ENCODE measurements at regions not wholly inside any gene's neighbourhood (a gene's known extent, or its start where the extent isn't known, plus 50 kb on each side); places are given as distances from the start of the nearest gene placed in this dataset.

GRCh38 chr12:125873016-125873415, 807.8 kb downstream of the AACS start:
- no peak for DNase-seq (ENCODE audit: low read depth in 3 of 3)

GRCh38 chr12:125878483-125878882, 813.2 kb downstream of the AACS start:
- no peak for DNase-seq (ENCODE audit: low read depth in 3 of 3)

- no peak for DNase-seq (ENCODE audit: low read depth in 3 of 3)
These were observed 816.9 kb downstream of the AACS start for GRCh38 chr12:125882141-125882540.

- DNase-seq (ENCODE audit: low read depth in 3 of 3) = no peak
These were observed 823.7 kb downstream of the AACS start for GRCh38 chr12:125888921-125889320.

GRCh38 chr12:125889742-125890141, 824.5 kb downstream of the AACS start:
- DNase-seq (ENCODE audit: low read depth in 3 of 3) = no peak

GRCh38 chr12:125890366-125890905, 825.2 kb downstream of the AACS start:
- no peak for DNase-seq (ENCODE audit: low read depth in 3 of 3)

GRCh38 chr12:125890971-125891370, 825.7 kb downstream of the AACS start:
- no peak for DNase-seq (ENCODE audit: low read depth in 3 of 3)

- no peak for DNase-seq (ENCODE audit: low read depth in 3 of 3)
These were observed 827.0 kb downstream of the AACS start for GRCh38 chr12:125892276-125892675.

- no peak for DNase-seq (ENCODE audit: low read depth in 3 of 3)
These were observed 837.8 kb downstream of the AACS start for GRCh38 chr12:125902991-125903390.

GRCh38 chr12:125907351-125907750, 842.1 kb downstream of the AACS start:
- DNase-seq (ENCODE audit: low read depth in 3 of 3) = no peak

GRCh38 chr12:125919856-125920470, 854.7 kb downstream of the AACS start:
- DNase-seq (ENCODE audit: low read depth in 3 of 3) = no peak

GRCh38 chr12:125922330-125922729, 857.1 kb downstream of the AACS start:
- DNase-seq (ENCODE audit: low read depth in 3 of 3) = no peak

- no peak for DNase-seq (ENCODE audit: low read depth in 3 of 3)
These were observed 871.3 kb downstream of the AACS start for GRCh38 chr12:125936502-125936901.

GRCh38 chr12:125944446-125944845, 879.2 kb downstream of the AACS start:
- no peak for DNase-seq (ENCODE audit: low read depth in 3 of 3)

GRCh38 chr12:125949471-125949870, 884.2 kb downstream of the AACS start:
- DNase-seq (ENCODE audit: low read depth in 3 of 3) = no peak

GRCh38 chr12:125954362-125954761, 889.1 kb downstream of the AACS start:
- no peak for DNase-seq (ENCODE audit: low read depth in 3 of 3)

GRCh38 chr12:125956186-125956585, 891.0 kb downstream of the AACS start:
- no peak for DNase-seq (ENCODE audit: low read depth in 3 of 3)

- DNase-seq (ENCODE audit: low read depth in 3 of 3) = no peak
These were observed 901.4 kb downstream of the AACS start for GRCh38 chr12:125966641-125967040.

- no peak for DNase-seq (ENCODE audit: low read depth in 3 of 3)
These were observed 903.2 kb downstream of the AACS start for GRCh38 chr12:125968413-125968812.

- no peak for DNase-seq (ENCODE audit: low read depth in 3 of 3)
These were observed 906.7 kb downstream of the AACS start for GRCh38 chr12:125971981-125972380.

GRCh38 chr12:125978286-125978685, 913.1 kb downstream of the AACS start:
- DNase-seq (ENCODE audit: low read depth in 3 of 3) = no peak

GRCh38 chr12:125981610-125982253, 916.5 kb downstream of the AACS start:
- DNase-seq (ENCODE audit: low read depth in 3 of 3) = no peak

- no peak for DNase-seq (ENCODE audit: low read depth in 3 of 3)
These were observed 918.0 kb downstream of the AACS start for GRCh38 chr12:125983094-125983783.
